Posterior cingulate gyrus (tissue), 11 donors: ENCODE measurements at regions not wholly inside any gene's neighbourhood (a gene's known extent, or its start where the extent isn't known, plus 50 kb on each side); places are given as distances from the start of the nearest gene placed in this dataset.
"Not testable (repeated sequence)": the region's sequence is repeated elsewhere in the genome, so short reads cannot be mapped to it uniquely, and the experiment has no call there.

ENCODE experiments used
- DNase-seq, 10 donors: peaks; one replicate each; pipeline versions ENCODE4 v3.0.0 to v3.0.0-alpha.2; 2020 to 2021; ENCODE audit warnings: mixed read lengths in 3 of 10
- intact Hi-C: fragments of 100-400 bp; cut with DNase I; formaldehyde crosslinking; loops from one replicate; pipeline ENCODE4 v1.15.1; 2023

GRCh38 chr5:20956134-20956533, 968.1 kb upstream of the CDH18 start:
- DNase-seq = no peak
- intact Hi-C loops = no loop called here

DNA sequence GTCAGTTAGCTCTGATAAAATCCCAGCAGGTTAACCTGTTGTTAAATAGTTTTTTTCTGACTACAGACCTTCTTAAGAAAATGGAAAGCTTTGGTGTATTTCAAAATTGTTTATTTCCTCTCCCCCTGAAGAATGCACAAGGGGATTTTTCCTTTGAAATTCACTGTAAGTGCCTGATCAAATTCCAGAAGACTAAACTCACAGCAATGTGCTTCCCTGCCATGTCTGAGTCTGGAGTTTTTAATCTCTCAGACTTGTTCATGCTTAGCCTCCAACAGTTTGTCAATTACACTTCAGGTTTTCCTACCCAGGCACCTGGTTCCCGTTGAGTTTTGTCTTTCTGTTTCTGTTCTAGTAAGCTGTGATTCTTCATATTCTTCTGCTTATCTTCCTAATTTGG, 961.6 kb upstream of the CDH18 start:
- DNase-seq = no peak
- intact Hi-C loops = no loop called here

- DNase-seq, intact Hi-C loops: not testable (repeated sequence)
Measured at GRCh38 chr5:20943183-20943971, 955.4 kb upstream of the CDH18 start.

GRCh38 chr5:20942603-20943002, 954.6 kb upstream of the CDH18 start:
- intact Hi-C loops, DNase-seq: not testable (repeated sequence)

GRCh38 chr5:20940786-20941185, 952.8 kb upstream of the CDH18 start:
- DNase-seq, intact Hi-C loops: not testable (repeated sequence)

GRCh38 chr5:20890936-20891335, 902.9 kb upstream of the CDH18 start:
- DNase-seq, intact Hi-C loops: not testable (repeated sequence)

DNA sequence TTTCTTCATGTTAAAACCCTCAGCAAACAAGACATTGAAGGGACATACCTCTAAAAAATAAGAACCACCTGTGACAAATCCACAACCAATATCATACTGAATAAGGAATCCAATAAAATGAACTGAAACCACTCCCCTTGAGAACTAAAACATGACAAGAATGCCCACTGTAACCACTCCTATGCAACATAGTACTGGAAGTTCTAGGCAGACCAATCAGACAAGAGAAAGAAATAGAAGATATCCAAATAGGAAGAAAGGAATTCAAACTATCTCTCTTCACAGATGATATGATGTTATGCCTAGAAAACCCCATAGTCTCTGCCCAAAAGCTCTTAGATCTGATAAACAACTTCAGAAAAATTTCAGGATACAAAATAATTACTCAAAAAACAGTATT, 887.7 kb upstream of the CDH18 start:
- intact Hi-C loops = not testable (repeated sequence)

GRCh38 chr5:20865892-20866291, 877.9 kb upstream of the CDH18 start:
- intact Hi-C loops, DNase-seq: not testable (repeated sequence)

More for the DNA sequence above, 887.7 kb upstream of the CDH18 start:
- DNase-seq = not testable (repeated sequence)

DNA sequence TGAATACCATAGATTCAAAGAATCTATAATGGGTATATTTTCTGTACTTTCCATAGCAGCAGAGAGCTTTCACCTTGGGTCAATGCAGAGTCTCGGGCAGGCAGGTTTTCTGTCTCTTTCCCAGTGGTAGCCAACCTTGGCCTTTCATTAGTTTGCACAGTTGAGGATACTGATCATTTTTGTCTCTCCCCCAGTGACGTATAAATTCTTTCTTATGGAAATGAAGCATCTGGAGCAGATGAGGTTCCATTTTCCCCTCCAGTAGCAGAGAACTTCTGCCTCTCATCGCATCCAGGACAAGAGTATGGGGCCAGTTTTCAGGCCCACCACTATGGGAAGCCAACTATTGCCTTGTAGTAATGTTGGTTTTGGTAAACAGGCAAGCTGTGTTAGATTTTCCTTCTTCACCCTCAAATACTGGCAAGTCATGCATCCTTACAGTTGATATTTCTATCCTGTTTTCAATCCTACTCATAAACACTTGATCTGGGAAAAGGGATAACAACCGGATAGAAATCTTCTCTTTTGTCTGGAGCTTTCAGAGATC, 845.2 kb upstream of the CDH18 start:
- peak in 1 of 10 donors; percentile 26 for DNase-seq
- intact Hi-C loops = no loop called here

- intact Hi-C loops = no loop called here
- no peak for DNase-seq
Measured at GRCh38 chr5:20832204-20833080, 844.4 kb upstream of the CDH18 start.

- DNase-seq, intact Hi-C loops: not testable (repeated sequence)
Measured at GRCh38 chr5:20825951-20826350, 838.0 kb upstream of the CDH18 start.

- DNase-seq, intact Hi-C loops: not testable (repeated sequence)
Measured at GRCh38 chr5:20797216-20797615, 809.2 kb upstream of the CDH18 start.

GRCh38 chr5:20784755-20785154, 796.8 kb upstream of the CDH18 start:
- DNase-seq, intact Hi-C loops: not testable (repeated sequence)

DNA sequence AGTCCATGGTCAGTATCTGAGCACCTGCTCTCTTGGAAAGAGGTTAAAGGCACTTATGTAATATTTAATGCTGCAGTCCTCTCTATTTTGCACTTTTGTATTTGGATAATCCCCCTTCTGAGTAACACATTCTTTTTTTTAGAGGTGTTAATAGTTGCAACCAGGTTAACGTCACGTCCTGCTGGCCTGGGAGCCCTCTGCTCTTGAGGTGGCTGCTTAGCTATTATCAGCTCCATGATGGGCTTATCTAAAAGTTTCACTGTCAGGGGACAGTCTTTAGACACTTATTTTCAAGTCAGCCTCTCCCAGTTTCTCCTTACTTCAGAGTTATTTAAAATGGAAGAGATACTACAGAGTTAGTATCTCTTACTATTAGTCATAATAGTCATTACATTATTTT, 795.5 kb upstream of the CDH18 start:
- intact Hi-C loops, DNase-seq: not testable (repeated sequence)

GRCh38 chr5:20771338-20771737, 783.3 kb upstream of the CDH18 start:
- intact Hi-C loops = not testable (repeated sequence)

DNA sequence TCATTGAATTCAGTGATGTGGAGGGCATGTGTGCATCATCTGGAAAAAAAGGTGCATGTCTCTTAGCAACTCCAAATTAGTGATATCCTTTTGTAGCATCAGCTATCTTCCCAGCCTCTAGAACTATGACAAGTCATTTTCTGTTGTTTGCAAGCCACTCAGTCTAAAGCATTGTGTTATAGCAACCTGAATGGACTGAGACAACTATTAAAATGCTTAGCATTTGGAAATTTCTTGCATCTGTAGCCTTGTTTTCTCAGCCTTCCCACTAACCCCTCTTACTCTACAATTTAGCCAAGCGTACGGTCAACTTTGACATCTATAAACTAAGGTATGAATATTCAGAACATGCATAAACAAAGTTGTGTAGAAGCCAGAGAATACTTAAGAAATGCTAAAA, 777.1 kb upstream of the CDH18 start:
- DNase-seq, intact Hi-C loops: not testable (repeated sequence)

More at GRCh38 chr5:20771338-20771737, 783.3 kb upstream of the CDH18 start:
- not testable (repeated sequence) for DNase-seq

DNA sequence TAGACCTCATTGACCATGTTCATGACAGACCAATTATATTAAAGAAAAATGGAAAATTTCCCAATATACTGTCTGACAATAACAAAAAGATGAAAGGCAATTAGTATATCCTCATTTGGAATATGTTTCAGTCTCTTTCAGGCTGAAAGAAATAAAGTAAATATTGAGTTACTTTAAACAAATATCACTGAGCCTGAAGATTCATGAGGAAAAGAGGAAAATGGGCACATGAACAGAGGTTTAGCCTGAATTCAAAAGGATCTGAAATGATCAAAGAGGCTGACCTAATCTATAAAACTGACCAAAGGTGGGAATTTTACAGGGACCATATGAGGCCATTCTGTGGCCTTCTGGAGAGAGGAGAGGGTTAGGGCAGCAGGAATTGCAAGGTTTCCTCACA, 771.5 kb upstream of the CDH18 start:
- intact Hi-C loops, DNase-seq: not testable (repeated sequence)

GRCh38 chr5:20752179-20752578, 764.2 kb upstream of the CDH18 start:
- intact Hi-C loops = not testable (repeated sequence)

DNA sequence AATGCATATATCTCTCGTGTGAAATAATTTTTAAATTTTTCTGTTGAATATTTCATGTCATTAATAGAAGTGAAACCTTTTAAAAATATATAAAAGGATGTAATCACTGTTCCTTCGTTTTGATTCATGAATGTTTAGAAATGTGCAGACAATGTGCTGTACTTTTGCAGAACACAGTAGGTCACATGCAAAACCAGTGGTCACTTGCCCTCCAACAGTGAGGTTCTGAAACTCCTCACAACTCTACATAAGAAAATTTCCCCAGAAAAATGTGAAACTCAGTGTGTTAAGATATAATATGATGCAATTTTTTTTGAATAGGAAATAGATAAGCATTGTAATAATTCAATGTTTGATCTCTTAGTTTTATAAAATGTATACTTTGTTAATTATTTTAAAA, 747.7 kb upstream of the CDH18 start:
- DNase-seq, intact Hi-C loops: not testable (repeated sequence)

More at GRCh38 chr5:20752179-20752578, 764.2 kb upstream of the CDH18 start:
- not testable (repeated sequence) for DNase-seq

- intact Hi-C loops = not testable (repeated sequence)
Measured at GRCh38 chr5:20732223-20732622, 744.2 kb upstream of the CDH18 start.

DNA sequence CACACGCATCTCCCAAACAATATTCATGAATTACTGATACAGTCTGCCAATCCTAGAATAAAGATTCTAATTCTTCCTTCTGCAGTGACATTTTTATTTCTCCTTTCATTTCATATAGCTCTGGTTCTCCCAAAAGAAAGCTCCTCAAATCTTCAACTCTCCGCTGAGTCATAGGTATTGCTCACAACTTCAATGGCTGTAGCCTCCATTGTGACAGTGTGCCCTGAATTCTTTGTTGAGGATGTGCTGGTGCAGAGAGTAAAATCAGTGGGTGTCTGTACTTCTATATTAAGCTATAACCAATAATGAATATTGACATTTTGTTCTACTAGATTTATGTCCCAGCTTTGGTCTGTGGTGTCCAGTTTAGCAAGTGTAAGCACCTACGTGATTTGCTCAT, 733.3 kb upstream of the CDH18 start:
- DNase-seq, intact Hi-C loops: not testable (repeated sequence)

More at GRCh38 chr5:20732223-20732622, 744.2 kb upstream of the CDH18 start:
- DNase-seq = not testable (repeated sequence)
